Endothelial cell of umbilical vein (primary cell): ENCODE measurements at regions not wholly inside any gene's neighbourhood (a gene's known extent, or its start where the extent isn't known, plus 50 kb on each side); places are given as distances from the start of the nearest gene placed in this dataset.

Experiments used
- BruUV-seq: library from RNA; stranded (reverse); fragments of 400-500 nt; replicated peaks from 2 replicates; lab custom pipeline; 2021; lab: Mats Ljungman, UMichigan
- CTCF ChIA-PET: fragments of 300-600, 350-600 bp; sonication (Branson Sonifier 250); formaldehyde crosslinking; loops from one replicate; lab custom pipeline; 2021; ENCODE audit warnings: antibody characterized with exemption, inconsistent platforms; lab: Charles Lee
- POLR2A ChIA-PET: fragments of 300-600, 350-600 bp; sonication (Branson Sonifier 250); formaldehyde crosslinking; loops from one replicate; lab custom pipeline; 2021; ENCODE audit warnings: antibody characterized with exemption, inconsistent platforms; lab: Charles Lee
- DNase-seq: peaks from one replicate; pipeline ENCODE4 v3.0.0-alpha.2; 2011; ENCODE audit warnings: low read depth, low spot score
- FAIRE-seq: peaks from 2 replicates; lab custom pipeline; 2011; peaks lifted over from hg19 to GRCh38; lab: Jason Lieb, UNC
- H2AFZ ChIP-seq: 2 replicates; pipeline ENCODE4 v1.6.0; 2012; ENCODE audit warnings: low read depth, low read length, control low read depth, inconsistent platforms
- H3K27ac ChIP-seq: 2 replicates; pipeline ENCODE4 v1.5.1; 2011; ENCODE audit warnings: low read depth, mild to moderate bottlenecking, control low read depth, low read length, moderate library complexity; ENCODE audit not compliant: insufficient read depth
- H3K27me3 ChIP-seq, 2 experiments: 2 replicates each; pipeline versions ENCODE4 v1.6.0 to v1.6.1; 2011; ENCODE audit warnings: low read length in 2 of 2, mixed read lengths in 1 of 2; ENCODE audit not compliant: control insufficient read depth in 2 of 2, insufficient read depth in 2 of 2
- H3K36me3 ChIP-seq, 2 experiments: 2 replicates in 1 of 2; 3 replicates in 1 of 2; pipeline ENCODE4 v1.5.1; 2011; ENCODE audit warnings: low read length in 2 of 2, mild to moderate bottlenecking in 1 of 2, moderate library complexity in 1 of 2; ENCODE audit not compliant: control insufficient read depth in 2 of 2, insufficient read depth in 2 of 2; ENCODE audit errors: extremely low read depth in 1 of 2
- H3K4me1 ChIP-seq: 3 replicates; pipeline ENCODE4 v1.5.1; 2011; ENCODE audit warnings: mild to moderate bottlenecking, low read length; ENCODE audit not compliant: control insufficient read depth, insufficient read depth; ENCODE audit errors: extremely low read depth
- H3K4me2 ChIP-seq: 2 replicates; pipeline ENCODE4 v1.6.1; 2011; ENCODE audit warnings: low read length, control low read depth, mixed read lengths; ENCODE audit not compliant: insufficient read depth
- H3K4me3 ChIP-seq, 3 experiments: fragments of 200-600 bp in 1 of 3; sonication (generic), shearing (Covaris generic) in 1 of 3; replicated peaks in 1 of 3; 2 replicates each; pipeline ENCODE4 v1.5.1; 2011 to 2016; ENCODE audit warnings: control low read depth in 3 of 3, low read length in 3 of 3, mild to moderate bottlenecking in 2 of 3, inconsistent platforms in 1 of 3, low read depth in 1 of 3, moderate library complexity in 1 of 3; ENCODE audit not compliant: insufficient read depth in 1 of 3
- H3K79me2 ChIP-seq: 2 replicates; pipeline ENCODE4 v1.6.0; 2012; ENCODE audit warnings: low read length, inconsistent platforms; ENCODE audit not compliant: control insufficient read depth, insufficient read depth
- H3K9ac ChIP-seq: replicated peaks from 2 replicates; pipeline ENCODE3; 2011; ENCODE audit warnings: low read length, control low read depth; ENCODE audit not compliant: insufficient read depth; ENCODE audit errors: extremely low read depth
- H3K9me1 ChIP-seq: replicated peaks from 3 replicates; pipeline ENCODE4 v1.6.0; 2011; ENCODE audit warnings: mild to moderate bottlenecking, low read length; ENCODE audit not compliant: control insufficient read depth, insufficient read depth; ENCODE audit errors: extremely low read depth
- H3K9me3 ChIP-seq: replicated peaks from 2 replicates; pipeline ENCODE4 v1.5.1; 2012; ENCODE audit warnings: low read length, inconsistent platforms; ENCODE audit not compliant: control insufficient read depth, insufficient read depth
- H4K20me1 ChIP-seq: replicated peaks from 2 replicates; pipeline ENCODE3; 2011; ENCODE audit warnings: mild to moderate bottlenecking, low read length; ENCODE audit not compliant: control insufficient read depth, insufficient read depth; ENCODE audit errors: extremely low read depth
- CTCF ChIP-seq, 2 donors: IDR thresholded peaks; 1 replicate in 1 of 2; 2 replicates in 1 of 2; pipeline ENCODE4 v1.5.1; 2011; ENCODE audit warnings: low read length in 2 of 2, mild to moderate bottlenecking in 2 of 2, moderate library complexity in 2 of 2, control low read depth in 1 of 2, inconsistent platforms in 1 of 2, low read depth in 1 of 2; ENCODE audit not compliant: insufficient read depth in 1 of 2; ENCODE audit errors: extremely low read depth in 1 of 2
- EZH2 ChIP-seq: IDR thresholded peaks from 2 replicates; pipeline ENCODE4 v1.6.1; 2012; ENCODE audit warnings: borderline replicate concordance, low read depth, mild to moderate bottlenecking, moderate library complexity, low read length, inconsistent platforms; ENCODE audit not compliant: severe bottlenecking
- FOS ChIP-seq: IDR thresholded peaks from 2 replicates; pipeline ENCODE4 v1.6.1; 2011; ENCODE audit warnings: mild to moderate bottlenecking, low read length, moderate library complexity, borderline replicate concordance; ENCODE audit not compliant: insufficient read depth
- GATA2 ChIP-seq: IDR thresholded peaks from 2 replicates; pipeline ENCODE4 v1.7.0; 2011; ENCODE audit warnings: low read depth, mild to moderate bottlenecking, moderate library complexity, mixed read lengths, low read length; ENCODE audit not compliant: insufficient read length, insufficient read depth
- JUN ChIP-seq: IDR thresholded peaks from 2 replicates; pipeline ENCODE4 v1.6.1; 2011; ENCODE audit warnings: borderline replicate concordance, low read depth; ENCODE audit not compliant: insufficient read length, insufficient read depth
- MAX ChIP-seq: IDR thresholded peaks from 2 replicates; pipeline ENCODE4 v1.6.1; 2011; ENCODE audit not compliant: insufficient read depth, insufficient read length
- POLR2A ChIP-seq: IDR thresholded peaks from 2 replicates; pipeline ENCODE4 v1.6.1; 2012; ENCODE audit warnings: low read depth, mild to moderate bottlenecking, control low read depth, low read length
- POLR2AphosphoS5 ChIP-seq: IDR thresholded peaks from 2 replicates; pipeline ENCODE4 v1.6.1; 2012; ENCODE audit warnings: low read depth, mild to moderate bottlenecking, control low read depth, low read length, moderate library complexity; ENCODE audit not compliant: insufficient read depth
- dilution Hi-C: fragments of 300-500 bp; cut with MboI; formaldehyde crosslinking; loops from one replicate; pipeline ENCODE4 v1.15.0; 2019; ENCODE audit warnings: low sequenced_read_pairs; ENCODE audit not compliant: extremely low pct_ligation_motif_present
- intact Hi-C: fragments of 100-400 bp; cut with micrococcal nuclease; formaldehyde crosslinking; loops from one replicate; pipeline ENCODE4 v1.10.0; 2022

DNA sequence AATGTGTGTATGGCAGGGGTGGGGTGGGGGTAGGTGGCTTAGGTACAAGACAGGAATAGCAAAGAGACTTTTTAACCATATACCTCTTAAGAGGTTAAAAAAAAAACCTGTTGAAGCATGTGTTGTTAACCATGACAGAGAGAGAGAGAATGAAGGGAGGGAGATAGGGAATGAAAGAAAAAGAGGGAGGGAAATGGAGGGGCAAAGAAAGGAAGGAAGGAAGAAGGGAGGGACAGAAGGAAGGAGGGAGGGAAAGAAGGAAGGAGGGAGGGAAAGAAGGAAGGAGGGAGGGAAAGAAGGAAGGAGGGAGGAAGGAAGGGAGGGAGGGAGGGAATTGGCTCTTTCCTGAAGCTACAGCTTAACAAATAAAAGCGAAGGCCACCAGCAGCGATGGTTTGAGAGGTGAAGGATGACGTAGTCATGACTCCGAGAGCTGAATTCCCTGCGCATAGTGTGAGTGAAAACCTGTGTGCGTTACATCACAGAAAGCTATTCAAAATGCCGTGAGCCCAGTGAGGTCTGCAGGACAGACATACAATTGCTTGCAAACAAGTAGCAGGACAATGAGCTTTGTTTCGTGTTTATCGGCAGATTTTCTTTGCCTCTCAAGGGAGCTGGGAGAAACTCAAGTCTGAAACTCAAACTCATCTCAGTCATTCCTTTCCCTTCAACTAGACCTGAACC is 88.6 kb upstream of the NEDD9 start:
- no peaks in the 10 kb centered on the region for H3K36me3 ChIP-seq
- H3K4me1 ChIP-seq = peaks cover 27% of the 10 kb centered on the region
- dilution Hi-C loops (no loop called here), intact Hi-C loops (no loop called here)
- no peaks in the 10 kb centered on the region for H3K79me2 ChIP-seq
- H3K4me3 ChIP-seq = no peak overlapping the region
- no TSS peak for BruUV-seq
- no peak overlapping the region for H3K27ac ChIP-seq
- H3K4me2 ChIP-seq = no peak overlapping the region
- POLR2A ChIA-PET = no interaction called here
- TF ChIP-seq MAX = no peak
- no peak for TF ChIP-seq JUN
- no peak overlapping the region for H3K9ac ChIP-seq
- no peaks in the 10 kb centered on the region for H3K27me3 ChIP-seq
- no peaks in the 10 kb centered on the region for H4K20me1 ChIP-seq
- FAIRE-seq = no peak
- no peak for DNase-seq
- no peak overlapping the region for H2AFZ ChIP-seq
- H3K9me3 ChIP-seq = no peaks in the 10 kb centered on the region
- H3K9me1 ChIP-seq = no peaks in the 10 kb centered on the region
- CTCF ChIA-PET = no interaction called here

DNA sequence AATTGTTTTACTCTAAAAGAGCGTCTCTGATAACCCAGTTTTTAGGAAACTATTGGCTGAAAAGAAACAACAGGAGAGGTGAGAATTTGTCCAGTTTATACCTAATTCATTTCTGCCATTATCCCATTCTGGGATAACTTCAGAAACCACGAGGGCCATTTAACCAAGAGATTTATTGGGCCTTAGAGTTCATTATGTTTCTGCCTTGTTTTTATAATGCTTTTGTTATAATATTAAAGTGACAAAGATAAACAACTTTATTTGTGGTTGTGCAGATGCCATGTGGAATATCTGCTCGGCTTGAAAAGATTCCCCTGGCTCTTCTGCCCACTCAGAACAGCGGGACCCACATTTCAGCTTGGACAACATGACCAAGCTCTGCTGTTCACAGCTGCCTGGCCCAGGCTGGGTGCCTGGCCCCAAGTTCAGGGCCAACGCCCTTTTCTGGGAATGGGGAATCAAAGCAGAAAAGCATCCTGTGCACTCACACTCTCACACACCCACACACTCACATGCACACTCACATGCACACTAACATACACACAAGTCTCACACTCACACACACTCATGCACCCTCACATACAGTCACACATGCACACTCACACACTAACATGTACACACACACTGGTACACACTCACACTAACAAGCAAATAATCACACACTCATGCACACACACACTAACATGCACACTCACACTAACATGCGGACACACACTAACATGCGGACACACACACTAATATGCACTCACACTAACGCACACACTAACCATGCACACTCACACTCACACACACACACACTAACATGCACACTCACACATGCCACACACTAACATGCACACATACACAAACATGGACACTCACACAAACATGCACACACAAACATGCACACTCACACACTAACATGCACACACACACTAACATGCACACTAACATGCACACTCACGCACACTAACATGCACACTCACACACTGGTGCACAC is 86.7 kb upstream of the NEDD9 start:
- dilution Hi-C loops (no loop called here), intact Hi-C loops (loop anchor here (1.0 to 2.0 kb wide), 22 partner anchors 35 to 971 kb away; partner anchors contain the start of genes EDN1, NEDD9 and SMIM13)
- ChIA-PET CTCF (interaction anchor here (0.6 to 1.6 kb wide), 11 partner anchors 27 to 177 kb away, joined by 3 to 12 read pairs (median 3); partner anchors contain the start of gene NEDD9), POLR2A (interaction anchor here (0.7 to 1.1 kb wide), 4 partner anchors 15 to 87 kb away, joined by 3 to 9 read pairs (median 4); partner anchors contain the start of gene NEDD9)
- H3K4me2 ChIP-seq = no peak overlapping the region
- H3K9me3 ChIP-seq = no peaks in the 10 kb centered on the region
- no peaks in the 10 kb centered on the region for H3K79me2 ChIP-seq
- peak; percentile 18 for DNase-seq
- no peaks in the 10 kb centered on the region for H4K20me1 ChIP-seq
- peaks cover 37% of the 10 kb centered on the region for H3K4me1 ChIP-seq
- no peaks in the 10 kb centered on the region for H3K36me3 ChIP-seq
- H2AFZ ChIP-seq = no peak overlapping the region
- TF ChIP-seq JUN (no peak), GATA2 (no peak), POLR2A (no peak), FOS (no peak), MAX (no peak), POLR2AphosphoS5 (no peak), CTCF (IDR thresholded peaks at IDR 0.05; ENCODE audit: extremely low read depth in 1 of 2, insufficient read depth in 1 of 2, low read depth in 1 of 2, low read length in 2 of 2) (no peak), EZH2 (no peak)
- H3K27me3 ChIP-seq = no peaks in the 10 kb centered on the region
- H3K9ac ChIP-seq = peak overlapping the region; percentile 75
- TSS peak; percentile 31 for BruUV-seq
- H3K27ac ChIP-seq = peak overlapping the region; percentile 100
- H3K9me1 ChIP-seq = no peaks in the 10 kb centered on the region
- H3K4me3 ChIP-seq = no peak overlapping the region
- FAIRE-seq = peak; percentile 53
